Hepatocyte (in vitro differentiated cells): ENCODE measurements at regions not wholly inside any gene's neighbourhood (a gene's known extent, or its start where the extent isn't known, plus 50 kb on each side); places are given as distances from the start of the nearest gene placed in this dataset.

Experiments used
- DNase-seq: peaks from one replicate; pipeline ENCODE4 v3.0.0-alpha.2; 2016; ENCODE audit warnings: low spot score
- H2AFZ ChIP-seq: fragments of 200-600 bp; sonication (generic); 2 replicates; pipeline ENCODE4 v1.6.0; 2016; ENCODE audit warnings: antibody characterized with exemption, mild to moderate bottlenecking
- H3K27ac ChIP-seq: fragments of 200-600 bp; sonication (generic); 2 replicates; pipeline ENCODE4 v1.5.1; 2016; ENCODE audit warnings: mild to moderate bottlenecking
- H3K27me3 ChIP-seq: fragments of 200-600 bp; sonication (generic); 2 replicates; pipeline ENCODE4 v1.6.1; 2016
- H3K36me3 ChIP-seq: fragments of 200-600 bp; sonication (generic); replicated peaks from 2 replicates; pipeline ENCODE4 v1.5.1; 2016; ENCODE audit warnings: low read depth; ENCODE audit not compliant: insufficient read depth
- H3K4me1 ChIP-seq: fragments of 200-600 bp; sonication (generic); 2 replicates; pipeline ENCODE4 v1.5.1; 2016; ENCODE audit warnings: mild to moderate bottlenecking, moderate library complexity; ENCODE audit not compliant: insufficient read depth
- H3K4me2 ChIP-seq: fragments of 200-600 bp; sonication (generic); 2 replicates; pipeline ENCODE4 v1.6.0; 2016
- H3K4me3 ChIP-seq: fragments of 200-600 bp; sonication (generic); 2 replicates; pipeline ENCODE4 v1.5.1; 2016; ENCODE audit warnings: mild to moderate bottlenecking
- H3K79me2 ChIP-seq: fragments of 200-600 bp; sonication (generic); 2 replicates; pipeline ENCODE4 v1.6.0; 2017; ENCODE audit warnings: mild to moderate bottlenecking
- H3K9me2 ChIP-seq: fragments of 200-600 bp; sonication (generic); replicated peaks from 2 replicates; pipeline ENCODE4 v1.6.0; 2017; ENCODE audit warnings: mild to moderate bottlenecking; ENCODE audit not compliant: insufficient read depth
- H3K9me3 ChIP-seq: fragments of 200-600 bp; sonication (generic); 2 replicates; pipeline ENCODE4 v1.5.1; 2016; ENCODE audit warnings: low read depth, mild to moderate bottlenecking
- H4K20me1 ChIP-seq: fragments of 200-600 bp; sonication (generic); 2 replicates; pipeline ENCODE4 v1.6.0; 2016; ENCODE audit warnings: mild to moderate bottlenecking; ENCODE audit not compliant: insufficient read depth, poor library complexity, severe bottlenecking
- CTCF ChIP-seq: fragments of 200-600 bp; sonication (generic); IDR thresholded peaks from 2 replicates; pipeline ENCODE4 v1.5.1; 2016; ENCODE audit warnings: antibody characterized with exemption, mild to moderate bottlenecking; ENCODE audit not compliant: poor library complexity
- EZH2 ChIP-seq: fragments of 200-600 bp; sonication (generic); IDR thresholded peaks from 2 replicates; pipeline ENCODE4 v1.6.1; 2016; ENCODE audit warnings: antibody characterized with exemption, mild to moderate bottlenecking, borderline replicate concordance
- EZH2phosphoT487 ChIP-seq: fragments of 200-600 bp; sonication (generic); IDR thresholded peaks from one replicate; pipeline ENCODE4 v1.6.1; 2018; ENCODE audit warnings: antibody characterized with exemption, mild to moderate bottlenecking, low read depth, moderate library complexity; ENCODE audit not compliant: unreplicated experiment, severe bottlenecking
- WGBS: methylation state at CpG from one replicate; pipeline ENCODE4 v1.1.6; 2016; ENCODE audit warnings: low lambda C conversion rate; ENCODE audit errors: missing lambda C conversion rate; 5-methylcytosine and 5-hydroxymethylcytosine counted together

- H3K4me3 ChIP-seq = no peak overlapping the region
- 93% methylated on average over 18 of the region's 19 CpGs for WGBS
Observed at GRCh38 chr22:48695731-48696305, 1131.9 kb downstream of the BRD1 start.

GRCh38 chr22:48695251-48695650 lies 1132.4 kb downstream of the BRD1 start:
- Histone ChIP-seq H3K4me1 (no peaks in the 10 kb centered on the region), H3K36me3 (no peaks in the 10 kb centered on the region), H3K4me2 (no peak overlapping the region), H4K20me1 (no peaks in the 10 kb centered on the region), H3K9me3 (no peaks in the 10 kb centered on the region), H3K27ac (no peak overlapping the region), H3K4me3 (no peak overlapping the region), H3K79me2 (no peaks in the 10 kb centered on the region), H3K9me2 (no peaks in the 10 kb centered on the region), H2AFZ (no peak overlapping the region), H3K27me3 (no peaks in the 10 kb centered on the region)
- WGBS = 82% methylated on average over 6 of the region's 6 CpGs
- DNase-seq = no peak
- no peak for TF ChIP-seq EZH2
- TF ChIP-seq EZH2phosphoT487 = no peak
- no peak for TF ChIP-seq CTCF

More at GRCh38 chr22:48695731-48696305, 1131.9 kb downstream of the BRD1 start:
- Histone ChIP-seq H3K79me2 (no peaks in the 10 kb centered on the region), H3K4me2 (no peak overlapping the region), H3K27ac (no peak overlapping the region), H2AFZ (no peak overlapping the region), H3K36me3 (no peaks in the 10 kb centered on the region), H3K27me3 (no peaks in the 10 kb centered on the region), H3K9me2 (no peaks in the 10 kb centered on the region), H4K20me1 (no peaks in the 10 kb centered on the region), H3K4me1 (no peaks in the 10 kb centered on the region), H3K9me3 (no peaks in the 10 kb centered on the region)
- TF ChIP-seq EZH2 (no peak), CTCF (no peak), EZH2phosphoT487 (no peak)
- DNase-seq = no peak

- 89% methylated on average over 14 of the region's 22 CpGs for WGBS
- H3K27me3 ChIP-seq = no peaks in the 10 kb centered on the region
- no peaks in the 10 kb centered on the region for H3K9me3 ChIP-seq
- TF ChIP-seq EZH2phosphoT487 (no peak), CTCF (no peak), EZH2 (no peak)
- H3K9me2 ChIP-seq = no peaks in the 10 kb centered on the region
- no peaks in the 10 kb centered on the region for H4K20me1 ChIP-seq
- no peak overlapping the region for H3K4me2 ChIP-seq
- no peaks in the 10 kb centered on the region for H3K79me2 ChIP-seq
- no peaks in the 10 kb centered on the region for H3K4me1 ChIP-seq
- H3K27ac ChIP-seq = no peak overlapping the region
- no peak overlapping the region for H3K4me3 ChIP-seq
- H3K36me3 ChIP-seq = no peaks in the 10 kb centered on the region
- DNase-seq = no peak
- H2AFZ ChIP-seq = no peak overlapping the region
Observed at GRCh38 chr22:48694296-48694883, 1133.3 kb downstream of the BRD1 start.
